GM19240 (cell line): ENCODE measurements at regions not wholly inside any gene's neighbourhood (a gene's known extent, or its start where the extent isn't known, plus 50 kb on each side); places are given as distances from the start of the nearest gene placed in this dataset.

Experiments
- DNase-seq: peaks from one replicate; pipeline ENCODE4 v3.0.0; 2011; ENCODE audit warnings: low spot score; ENCODE audit not compliant: insufficient read length

DNA sequence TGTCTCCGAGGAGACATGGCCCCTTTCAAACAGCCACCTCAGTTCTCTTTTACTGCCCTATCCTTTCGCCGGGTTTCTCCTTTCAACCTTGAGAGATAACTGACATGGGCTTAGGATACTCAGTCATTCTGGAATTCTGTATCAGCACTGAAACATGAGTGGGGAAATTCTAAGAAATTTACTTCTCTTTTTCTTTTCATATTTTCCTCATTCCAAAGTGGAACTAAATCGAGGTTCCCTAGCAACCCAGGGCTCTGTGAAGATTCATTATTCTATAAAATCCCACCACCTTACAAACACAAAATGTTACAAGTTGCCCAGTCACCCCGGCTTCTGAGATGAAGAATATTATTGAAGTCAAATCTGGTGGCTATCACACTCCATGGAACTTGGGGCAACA, 319.2 kb downstream of the ENC1 start:
- DNase-seq = no peak

DNA sequence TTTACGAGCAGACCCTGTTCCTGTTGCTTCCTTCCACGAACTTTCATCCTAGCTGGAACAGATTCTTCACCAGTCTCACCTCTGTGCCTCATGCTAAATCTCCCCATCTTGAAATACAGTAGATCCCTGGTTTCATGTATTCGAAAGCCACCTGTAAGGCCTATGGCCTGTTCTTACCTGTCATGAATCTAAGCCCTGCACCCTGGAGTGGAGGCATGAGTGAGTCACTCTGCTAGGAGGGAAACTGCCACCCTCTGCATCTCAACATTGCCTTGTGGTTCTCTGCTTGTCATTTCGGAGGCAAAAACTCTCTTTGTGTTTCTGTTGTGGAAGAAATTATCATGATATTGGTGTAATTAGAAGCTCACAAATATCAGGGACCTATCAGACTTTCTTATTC, 320.0 kb downstream of the ENC1 start:
- no peak for DNase-seq

DNA sequence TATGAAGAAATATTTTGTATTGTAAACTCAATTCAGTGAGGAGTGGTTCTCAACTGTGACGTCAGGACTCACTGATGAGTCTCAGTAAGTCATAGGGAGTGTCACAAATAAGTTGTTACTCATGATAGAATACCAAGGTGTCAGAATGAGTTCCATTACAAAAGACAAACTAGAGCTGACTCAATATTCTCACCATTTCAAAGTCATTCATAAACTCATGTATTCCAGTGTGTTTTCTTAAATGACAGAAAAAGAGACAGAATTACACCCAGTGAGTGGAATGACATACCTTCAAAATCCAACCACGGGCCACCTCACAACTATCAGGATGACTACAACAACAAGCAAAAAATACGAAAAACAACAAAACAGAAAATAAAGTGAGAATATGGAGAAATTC, 321.5 kb downstream of the ENC1 start:
- DNase-seq = no peak

- DNase-seq = no peak
Observed at GRCh38 chr5:74316064-74316603, 324.4 kb downstream of the ENC1 start.

DNA sequence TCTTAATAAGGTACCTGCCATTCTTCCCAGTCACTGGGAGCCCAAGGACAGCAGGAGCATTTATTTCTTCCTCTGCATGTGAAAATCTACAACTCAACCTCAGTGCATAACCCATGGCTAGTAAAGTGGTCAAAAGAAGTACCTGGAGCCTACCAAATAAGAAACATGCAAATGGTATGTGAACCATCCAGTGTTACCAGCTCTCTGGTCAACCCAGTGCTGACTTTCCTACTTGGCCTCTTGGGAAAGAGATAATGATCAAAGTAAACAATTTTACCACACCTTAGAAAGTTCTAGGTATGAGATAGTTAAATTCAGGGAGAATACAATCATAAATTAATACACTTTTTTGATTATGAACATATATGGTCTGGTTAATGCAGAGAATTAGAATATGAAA, 325.6 kb downstream of the ENC1 start:
- no peak for DNase-seq

GRCh38 chr5:74313896-74314295, 326.6 kb downstream of the ENC1 start:
- no peak for DNase-seq

- DNase-seq = no peak
Observed at GRCh38 chr5:74312746-74313145, 327.8 kb downstream of the ENC1 start.

DNA sequence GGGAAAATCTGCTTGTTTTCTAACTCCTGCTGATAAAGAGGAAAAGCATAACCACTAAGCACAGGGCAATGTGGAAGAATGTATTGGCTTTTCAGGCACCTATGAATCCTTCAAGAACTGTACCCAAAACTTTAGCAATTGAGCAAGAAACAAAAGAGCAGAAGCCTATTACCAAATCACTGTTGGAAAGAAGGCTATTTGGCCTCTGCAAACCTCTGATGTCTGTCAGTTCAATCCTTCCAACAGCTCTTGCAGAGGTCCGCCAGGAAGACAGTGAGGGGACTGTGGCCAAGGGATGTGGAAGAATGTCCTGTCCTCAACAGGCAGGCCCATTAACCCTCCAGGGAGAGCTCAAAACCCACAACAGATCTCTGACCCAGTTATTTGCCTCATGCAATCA, 328.6 kb downstream of the ENC1 start:
- no peak for DNase-seq

GRCh38 chr5:74310997-74311930, 329.3 kb downstream of the ENC1 start:
- DNase-seq = no peak

GRCh38 chr5:74310386-74310785, 330.1 kb downstream of the ENC1 start:
- no peak for DNase-seq

DNA sequence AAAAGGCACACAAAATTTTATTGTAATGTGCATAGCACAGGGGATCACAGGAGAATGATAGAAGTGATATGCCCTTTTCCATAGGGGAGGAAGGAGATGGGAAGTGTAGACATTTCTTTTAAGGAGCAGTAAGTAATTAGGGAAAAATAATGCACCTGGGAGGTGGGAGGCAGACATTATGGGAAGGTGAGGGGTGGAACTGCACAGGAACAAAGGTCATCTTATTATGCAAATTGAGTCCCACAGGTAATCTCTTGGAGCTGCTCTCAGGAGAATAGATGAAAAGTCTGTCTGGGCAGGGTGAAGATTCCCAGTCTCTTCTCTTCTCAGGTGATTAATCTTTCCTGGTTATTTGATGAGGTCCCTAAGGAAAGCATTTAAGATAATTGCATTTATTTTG, 331.5 kb downstream of the ENC1 start:
- no peak for DNase-seq

GRCh38 chr5:74306845-74307244, 333.7 kb downstream of the ENC1 start:
- DNase-seq = no peak

- DNase-seq = no peak
Observed at GRCh38 chr5:74304536-74304935, 336.0 kb downstream of the ENC1 start.

DNA sequence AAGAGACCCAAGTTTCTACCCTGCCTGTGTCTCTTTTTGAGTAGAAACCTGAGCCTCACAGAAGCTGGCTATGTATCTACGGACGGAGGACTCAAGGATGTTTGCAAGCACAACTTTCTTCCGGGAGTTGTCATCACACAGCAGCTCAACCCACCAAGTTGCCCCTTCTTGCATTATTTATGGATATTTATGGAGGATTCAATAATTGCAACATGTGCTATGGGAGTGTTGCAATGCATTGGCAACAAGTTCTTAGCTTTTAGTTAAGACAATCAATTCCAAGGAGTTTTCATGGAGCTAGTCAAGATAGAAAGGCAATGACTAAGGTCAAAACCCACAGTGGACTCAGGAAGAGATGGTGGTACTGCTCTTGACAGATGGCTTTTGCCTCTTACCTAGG, 336.9 kb downstream of the ENC1 start:
- no peak for DNase-seq

DNA sequence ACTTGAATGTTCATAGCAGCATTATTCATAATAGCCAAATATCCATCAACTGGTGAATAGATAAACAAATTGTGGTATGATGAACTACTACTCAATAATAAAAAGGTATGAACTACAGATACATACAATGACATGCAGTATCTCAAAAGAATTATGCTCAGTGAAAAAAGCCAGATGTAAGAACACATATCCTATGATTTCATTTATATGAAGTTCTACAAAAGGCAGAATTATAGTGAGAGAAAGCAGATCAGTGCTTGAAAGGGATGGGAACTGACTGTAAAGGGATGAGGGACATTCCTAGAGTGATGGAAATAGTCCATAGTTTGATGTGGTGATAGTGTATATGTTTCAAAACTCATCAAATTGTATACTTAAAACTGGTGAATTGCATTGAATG, 339.0 kb downstream of the ENC1 start:
- DNase-seq = no peak

GRCh38 chr5:74300808-74301389, 339.6 kb downstream of the ENC1 start:
- DNase-seq = no peak

GRCh38 chr5:74299833-74300232, 340.7 kb downstream of the ENC1 start:
- no peak for DNase-seq

DNA sequence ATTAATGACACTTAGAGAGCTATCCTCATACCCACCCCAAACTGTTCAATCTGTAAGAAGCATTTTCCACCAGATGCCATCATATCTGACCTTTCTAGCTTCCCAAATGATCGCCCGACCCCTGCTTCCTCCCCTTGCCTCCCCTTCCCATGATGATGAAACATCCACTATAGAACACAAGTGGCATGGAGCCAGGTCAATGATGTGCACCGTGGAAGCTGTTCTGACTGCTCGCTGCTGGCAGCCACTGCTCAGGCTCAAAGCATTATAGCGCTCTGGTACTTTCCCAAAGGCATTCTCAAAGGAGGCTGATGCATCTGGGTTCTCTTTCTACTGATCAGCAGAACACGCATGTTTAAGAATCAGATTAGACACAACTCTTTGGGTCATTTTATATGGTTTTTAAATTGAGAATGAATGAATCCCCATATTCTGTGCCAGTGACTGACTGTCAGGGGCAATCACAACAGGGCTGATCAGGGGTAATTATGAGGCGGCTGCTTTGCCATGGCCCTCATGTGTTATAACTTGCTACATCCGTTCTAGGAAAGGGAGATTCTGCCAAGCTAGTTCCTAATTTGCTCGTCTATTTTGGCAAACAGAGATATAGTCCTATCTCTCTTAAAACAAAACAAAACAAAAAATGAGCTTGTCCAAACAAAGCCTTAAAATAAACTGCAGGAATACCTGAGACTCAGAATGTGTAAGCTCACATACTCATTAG, 343.7 kb downstream of the ENC1 start:
- no peak for DNase-seq

DNA sequence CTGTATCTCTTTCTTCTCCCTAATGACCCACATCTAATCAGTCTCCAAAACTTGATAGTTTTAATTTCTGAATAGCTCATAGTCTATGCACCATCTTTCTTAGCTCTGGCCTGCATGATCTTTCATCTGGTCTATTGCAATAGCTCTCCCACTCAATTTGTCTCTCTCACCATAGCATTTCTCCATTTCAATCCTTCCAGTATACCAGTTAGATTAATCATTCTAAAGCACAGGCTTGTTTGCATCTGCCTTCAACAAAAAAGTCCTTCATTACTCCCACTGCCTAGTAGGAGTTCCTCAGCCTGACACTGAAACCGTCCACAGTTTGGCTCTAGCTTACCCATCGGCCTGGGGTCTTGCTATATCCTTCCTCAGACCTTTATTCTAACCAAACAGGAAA, 344.9 kb downstream of the ENC1 start:
- no peak for DNase-seq

- no peak for DNase-seq
Observed at GRCh38 chr5:74295141-74295540, 345.4 kb downstream of the ENC1 start.

- DNase-seq = no peak
Observed at GRCh38 chr5:74294231-74294705, 346.3 kb downstream of the ENC1 start.

DNA sequence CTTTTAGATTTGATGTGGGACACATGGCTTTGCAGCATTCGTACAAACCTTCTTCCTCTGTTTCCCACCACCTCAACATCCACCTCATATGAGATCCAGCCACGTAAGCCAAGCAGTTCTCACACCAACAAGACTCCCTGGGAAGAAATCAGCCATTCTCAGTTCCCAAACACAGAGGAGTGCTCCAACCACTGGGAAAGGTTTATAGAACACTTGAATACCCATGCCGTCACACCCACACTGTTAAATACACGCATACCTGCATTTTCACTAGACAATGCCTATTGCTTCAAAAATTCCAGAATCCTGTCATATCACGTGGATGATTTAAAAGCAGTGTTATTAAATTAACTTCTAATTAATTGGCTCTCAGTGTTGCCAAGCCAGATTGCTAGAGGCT, 347.3 kb downstream of the ENC1 start:
- no peak for DNase-seq
